ENCODE measurements at regions not wholly inside any gene's neighbourhood (a gene's known extent, or its start where the extent isn't known, plus 50 kb on each side); places are given as distances from the start of the nearest gene placed in this dataset.

- no peak for DNase-seq
Measured at GRCh38 chr9:89885156-89885555, 280.3 kb downstream of the GADD45G start.

- peak; percentile 81 for DNase-seq
Measured at GRCh38 chr9:89886281-89886700, 281.5 kb downstream of the GADD45G start.

- no peak for DNase-seq
Measured at GRCh38 chr9:89887286-89887685, 282.5 kb downstream of the GADD45G start.

GRCh38 chr9:89888233-89888632 lies 283.4 kb downstream of the GADD45G start:
- DNase-seq, result no peak

GRCh38 chr9:89888677-89889076 lies 283.9 kb downstream of the GADD45G start:
- DNase-seq, result no peak

GRCh38 chr9:89889865-89890264 lies 285.1 kb downstream of the GADD45G start:
- no peak for DNase-seq

- DNase-seq, result no peak
Measured at GRCh38 chr9:89890326-89890980, 285.6 kb downstream of the GADD45G start.

GRCh38 chr9:89891221-89891590 lies 286.4 kb downstream of the GADD45G start:
- no peak for DNase-seq

GRCh38 chr9:89891591-89892304 lies 286.9 kb downstream of the GADD45G start:
- no peak for DNase-seq

GRCh38 chr9:89892920-89893319 lies 288.1 kb downstream of the GADD45G start:
- DNase-seq, result no peak

- DNase-seq, result no peak
Measured at GRCh38 chr9:89893886-89894285, 289.1 kb downstream of the GADD45G start.

- DNase-seq, result no peak
Measured at GRCh38 chr9:89896806-89897340, 292.1 kb downstream of the GADD45G start.

- peak; percentile 64 for DNase-seq
Measured at GRCh38 chr9:89899573-89899972, 294.8 kb downstream of the GADD45G start.

GRCh38 chr9:89901920-89902319 lies 297.1 kb downstream of the GADD45G start:
- DNase-seq, result no peak

GRCh38 chr9:89902450-89903140 lies 297.8 kb downstream of the GADD45G start:
- DNase-seq, result peak; percentile 87

GRCh38 chr9:89903141-89903475 lies 298.3 kb downstream of the GADD45G start:
- DNase-seq, result no peak

- DNase-seq, result no peak
Measured at GRCh38 chr9:89905606-89906338, 301.0 kb downstream of the GADD45G start.

GRCh38 chr9:89911721-89912604 lies 307.2 kb downstream of the GADD45G start:
- DNase-seq, result peak; percentile 13

GRCh38 chr9:89912605-89912953 lies 307.8 kb downstream of the GADD45G start:
- DNase-seq, result no peak

GRCh38 chr9:89915187-89915586 lies 310.4 kb downstream of the GADD45G start:
- no peak for DNase-seq

- peak; percentile 67 for DNase-seq
Measured at GRCh38 chr9:89916001-89916597, 311.3 kb downstream of the GADD45G start.

- no peak for DNase-seq
Measured at GRCh38 chr9:89917861-89918260, 313.0 kb downstream of the GADD45G start.
